B cell (primary cell): ENCODE measurements at regions not wholly inside any gene's neighbourhood (a gene's known extent, or its start where the extent isn't known, plus 50 kb on each side); places are given as distances from the start of the nearest gene placed in this dataset.

Experiments used
- ATAC-seq: fragments of 200-7000 bp; cut with Tn5 transposase; one replicate; pipeline ENCODE4 v1.10.0; 2021; ENCODE audit warnings: low read depth, mild to moderate bottlenecking, moderate number of reproducible peaks, moderate library complexity
- CTCF ChIA-PET: fragments of 350-600 bp; sonication (Branson Sonifier 250); formaldehyde crosslinking; loops from one replicate; lab custom pipeline; 2021; ENCODE audit warnings: antibody characterized with exemption, inconsistent platforms; lab: Charles Lee
- POLR2A ChIA-PET: fragments of 350-600 bp; sonication (Branson Sonifier 250); formaldehyde crosslinking; loops from one replicate; lab custom pipeline; 2021; ENCODE audit warnings: antibody characterized with exemption; lab: Charles Lee
- DNase-seq: peaks from one replicate; pipeline ENCODE4 v3.0.0; 2013
- H2AFZ ChIP-seq: 2 replicates; pipeline ENCODE4 v1.6.1; 2012; ENCODE audit warnings: mild to moderate bottlenecking, low read depth, low read length; ENCODE audit not compliant: insufficient read depth, poor library complexity, severe bottlenecking
- H3K27ac ChIP-seq, 2 donors: 1 replicate in 1 of 2; 2 replicates in 1 of 2; pipeline ENCODE4 v1.5.1; 2012 to 2013; ENCODE audit warnings: low read length in 2 of 2, mild to moderate bottlenecking in 2 of 2, moderate library complexity in 1 of 2
- H3K27me3 ChIP-seq, 4 experiments: fragments of 200-600 bp in 1 of 4; sonication (generic) in 1 of 4; replicated peaks in 1 of 4; 1 replicate in 2 of 4; 2 replicates in 2 of 4; pipeline versions ENCODE4 v1.6.1 to v1.7.0; 2013 to 2016; ENCODE audit warnings: low read length in 3 of 4, mild to moderate bottlenecking in 2 of 4, mixed read lengths in 1 of 4, moderate library complexity in 1 of 4; ENCODE audit not compliant: insufficient read depth in 4 of 4, control insufficient read depth in 3 of 4; ENCODE audit errors: control extremely low read depth in 1 of 4
- H3K36me3 ChIP-seq, 2 experiments: replicated peaks in 1 of 2; 1 replicate in 1 of 2; 2 replicates in 1 of 2; pipeline versions ENCODE4 v1.6.1 to v1.7.1; 2013; ENCODE audit warnings: low read length in 1 of 2; ENCODE audit not compliant: insufficient read depth in 2 of 2, control insufficient read depth in 1 of 2; ENCODE audit errors: control extremely low read depth in 1 of 2, extremely low read depth in 1 of 2
- H3K4me1 ChIP-seq, 2 donors: fragments of 200-600 bp in 1 of 2; sonication (generic) in 1 of 2; 1 replicate in 1 of 2; 2 replicates in 1 of 2; pipeline versions ENCODE4 v1.5.1 to v1.6.1; 2013 to 2017; ENCODE audit warnings: low read length in 2 of 2; ENCODE audit not compliant: control insufficient read depth in 2 of 2, insufficient read depth in 2 of 2
- H3K4me2 ChIP-seq: replicated peaks from 2 replicates; pipeline ENCODE3; 2012; ENCODE audit warnings: mild to moderate bottlenecking, low read depth, low read length; ENCODE audit not compliant: poor library complexity, severe bottlenecking
- H3K4me3 ChIP-seq, 5 experiments: fragments of 200-600 bp in 1 of 5; sonication (generic) in 1 of 5; 1 replicate in 3 of 5; 2 replicates in 2 of 5; pipeline versions ENCODE4 v1.5.1 to v1.7.0; 2011 to 2016; ENCODE audit warnings: low read length in 4 of 5, mild to moderate bottlenecking in 4 of 5, low read depth in 2 of 5, control low read depth in 1 of 5, moderate library complexity in 1 of 5; ENCODE audit not compliant: insufficient read depth in 1 of 5; ENCODE audit errors: control extremely low read depth in 1 of 5, extremely low read depth in 1 of 5
- H3K79me2 ChIP-seq: fragments of 200-600 bp; sonication (generic); one replicate; pipeline ENCODE4 v1.6.0; 2016; ENCODE audit warnings: low read length; ENCODE audit not compliant: control insufficient read depth, insufficient read depth
- H3K9ac ChIP-seq: fragments of 200-600 bp; sonication (generic); 2 replicates; pipeline ENCODE4 v1.6.1; 2017; ENCODE audit warnings: mild to moderate bottlenecking, low read length, moderate library complexity
- H3K9me3 ChIP-seq, 3 donors: one replicate each; pipeline versions ENCODE4 v1.6.1 to v1.7.1; 2013; ENCODE audit warnings: low read length in 2 of 3; ENCODE audit not compliant: control insufficient read depth in 2 of 3, insufficient read depth in 1 of 3; ENCODE audit errors: control extremely low read depth in 1 of 3
- H4K20me1 ChIP-seq: 2 replicates; pipeline ENCODE4 v1.6.0; 2012; ENCODE audit warnings: mild to moderate bottlenecking, low read length; ENCODE audit not compliant: insufficient read depth, control insufficient read depth, poor library complexity, severe bottlenecking
- H3K27ac Mint-ChIP-seq: one replicate; pipeline ENCODE4 v1.8.0; 2021; ENCODE audit warnings: mixed read lengths
- H3K27me3 Mint-ChIP-seq: one replicate; pipeline ENCODE4 v1.8.0; 2021; ENCODE audit warnings: mixed read lengths
- H3K4me1 Mint-ChIP-seq: one replicate; pipeline ENCODE4 v1.8.0; 2021; ENCODE audit warnings: mixed read lengths
- H3K4me3 Mint-ChIP-seq: one replicate; pipeline ENCODE4 v1.8.0; 2021; ENCODE audit warnings: mixed read lengths
- H3K9me3 Mint-ChIP-seq: one replicate; pipeline ENCODE4 v1.8.0; 2022; ENCODE audit warnings: mixed read lengths; ENCODE audit not compliant: insufficient read depth
- EZH2 ChIP-seq: IDR thresholded peaks from 2 replicates; pipeline ENCODE4 v1.6.1; 2012; ENCODE audit warnings: borderline replicate concordance, low read depth, mild to moderate bottlenecking, moderate library complexity, low read length; ENCODE audit not compliant: insufficient read depth, poor library complexity, severe bottlenecking
- WGBS: methylation state at CpG from one replicate; pipeline ENCODE4 v1.1.5; 2013; ENCODE audit warnings: missing lambda C conversion rate; ENCODE audit not compliant: insufficient coverage; 5-methylcytosine and 5-hydroxymethylcytosine counted together
- intact Hi-C: fragments of 100-400 bp; cut with micrococcal nuclease; formaldehyde crosslinking; loops from one replicate; pipeline ENCODE4 v1.10.0; 2022
- TF ChIP-seq, protein P1 (sequence below): fragments of 200-600 bp; IDR thresholded peaks from one replicate; pipeline ENCODE4 v1.8.0; 2022; ENCODE audit warnings: antibody characterized with exemption, mild to moderate bottlenecking

GRCh38 chr2:234703258-234703657 lies 206.4 kb upstream of the ARL4C start:
- H3K27me3 Mint-ChIP-seq = peaks cover 8% of the 10 kb centered on the region
- no peak overlapping the region for H3K4me3 Mint-ChIP-seq
- Histone ChIP-seq H4K20me1 (no peaks in the 10 kb centered on the region), H3K27me3 (no peaks in the 10 kb centered on the region), H2AFZ (no peak overlapping the region), H3K27ac (no peak overlapping the region), H3K9me3 (peaks cover 0 to 15% (median 0%) of the 10 kb centered on the region in 3 donors), H3K4me2 (no peak overlapping the region), H3K36me3 (no peaks in the 10 kb centered on the region), H3K4me3 (no peak overlapping the region), H3K4me1 (no peaks in the 10 kb centered on the region), H3K79me2 (no peaks in the 10 kb centered on the region), H3K9ac (no peak overlapping the region)
- POLR2A ChIA-PET = no interaction called here
- H3K4me1 Mint-ChIP-seq = no peaks in the 10 kb centered on the region
- TF ChIP-seq, protein P1, sequence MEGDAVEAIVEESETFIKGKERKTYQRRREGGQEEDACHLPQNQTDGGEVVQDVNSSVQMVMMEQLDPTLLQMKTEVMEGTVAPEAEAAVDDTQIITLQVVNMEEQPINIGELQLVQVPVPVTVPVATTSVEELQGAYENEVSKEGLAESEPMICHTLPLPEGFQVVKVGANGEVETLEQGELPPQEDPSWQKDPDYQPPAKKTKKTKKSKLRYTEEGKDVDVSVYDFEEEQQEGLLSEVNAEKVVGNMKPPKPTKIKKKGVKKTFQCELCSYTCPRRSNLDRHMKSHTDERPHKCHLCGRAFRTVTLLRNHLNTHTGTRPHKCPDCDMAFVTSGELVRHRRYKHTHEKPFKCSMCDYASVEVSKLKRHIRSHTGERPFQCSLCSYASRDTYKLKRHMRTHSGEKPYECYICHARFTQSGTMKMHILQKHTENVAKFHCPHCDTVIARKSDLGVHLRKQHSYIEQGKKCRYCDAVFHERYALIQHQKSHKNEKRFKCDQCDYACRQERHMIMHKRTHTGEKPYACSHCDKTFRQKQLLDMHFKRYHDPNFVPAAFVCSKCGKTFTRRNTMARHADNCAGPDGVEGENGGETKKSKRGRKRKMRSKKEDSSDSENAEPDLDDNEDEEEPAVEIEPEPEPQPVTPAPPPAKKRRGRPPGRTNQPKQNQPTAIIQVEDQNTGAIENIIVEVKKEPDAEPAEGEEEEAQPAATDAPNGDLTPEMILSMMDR = no peak
- TF ChIP-seq EZH2 = no peak
- CTCF ChIA-PET = no interaction called here
- no peak overlapping the region for H3K27ac Mint-ChIP-seq
- no peak for DNase-seq
- intact Hi-C loops = no loop called here
- ATAC-seq = no peak
- peaks cover 5% of the 10 kb centered on the region for H3K9me3 Mint-ChIP-seq
- 60% methylated on average over 1 of the region's 4 CpGs for WGBS

GRCh38 chr2:234702731-234703225 lies 205.9 kb upstream of the ARL4C start:
- H2AFZ ChIP-seq = no peak overlapping the region
- peaks cover 0 to 15% (median 0%) of the 10 kb centered on the region in 3 donors for H3K9me3 ChIP-seq
- H3K4me1 Mint-ChIP-seq = no peaks in the 10 kb centered on the region
- no peak overlapping the region for H3K27ac Mint-ChIP-seq
- WGBS = 78% methylated on average over 12 of the region's 12 CpGs
- no peaks in the 10 kb centered on the region for H3K36me3 ChIP-seq
- H3K27me3 ChIP-seq = no peaks in the 10 kb centered on the region
- H3K9ac ChIP-seq = no peak overlapping the region
- peaks cover 5% of the 10 kb centered on the region for H3K9me3 Mint-ChIP-seq
- peaks cover 8% of the 10 kb centered on the region for H3K27me3 Mint-ChIP-seq
- no peak overlapping the region for H3K4me3 Mint-ChIP-seq
- no peak overlapping the region for H3K27ac ChIP-seq
- DNase-seq (no peak), ATAC-seq (no peak)
- no peak overlapping the region for H3K4me2 ChIP-seq
- no peak overlapping the region for H3K4me3 ChIP-seq
- TF ChIP-seq, protein P1 = no peak
- TF ChIP-seq EZH2 = no peak
- POLR2A ChIA-PET = no interaction called here
- no peaks in the 10 kb centered on the region for H3K4me1 ChIP-seq
- intact Hi-C loops = no loop called here
- CTCF ChIA-PET = no interaction called here
- H4K20me1 ChIP-seq = no peaks in the 10 kb centered on the region
- H3K79me2 ChIP-seq = no peaks in the 10 kb centered on the region
